AG10803 (cell line): ENCODE measurements at regions not wholly inside any gene's neighbourhood (a gene's known extent, or its start where the extent isn't known, plus 50 kb on each side); places are given as distances from the start of the nearest gene placed in this dataset.

ENCODE experiments used
- DNase-seq: peaks from one replicate; pipeline ENCODE4 v3.0.0; 2010; ENCODE audit warnings: low read depth
- H3K4me3 ChIP-seq: 2 replicates; pipeline ENCODE4 v1.5.1; 2011; ENCODE audit warnings: mild to moderate bottlenecking, low read length, control low read depth
- CTCF ChIP-seq: conservative IDR thresholded peaks from 2 replicates; pipeline ENCODE4 v1.5.1; 2011; ENCODE audit warnings: mild to moderate bottlenecking, low read length, control low read depth, inconsistent platforms

- no peak overlapping the region for H3K4me3 ChIP-seq
- DNase-seq = no peak
- TF ChIP-seq CTCF = no peak
Measured at GRCh38 chr7:42340436-42340835, 103.4 kb upstream of the GLI3 start.

GRCh38 chr7:42338916-42339540, 102.0 kb upstream of the GLI3 start:
- no peak overlapping the region for H3K4me3 ChIP-seq
- TF ChIP-seq CTCF = no peak
- peak; percentile 48 for DNase-seq

DNA sequence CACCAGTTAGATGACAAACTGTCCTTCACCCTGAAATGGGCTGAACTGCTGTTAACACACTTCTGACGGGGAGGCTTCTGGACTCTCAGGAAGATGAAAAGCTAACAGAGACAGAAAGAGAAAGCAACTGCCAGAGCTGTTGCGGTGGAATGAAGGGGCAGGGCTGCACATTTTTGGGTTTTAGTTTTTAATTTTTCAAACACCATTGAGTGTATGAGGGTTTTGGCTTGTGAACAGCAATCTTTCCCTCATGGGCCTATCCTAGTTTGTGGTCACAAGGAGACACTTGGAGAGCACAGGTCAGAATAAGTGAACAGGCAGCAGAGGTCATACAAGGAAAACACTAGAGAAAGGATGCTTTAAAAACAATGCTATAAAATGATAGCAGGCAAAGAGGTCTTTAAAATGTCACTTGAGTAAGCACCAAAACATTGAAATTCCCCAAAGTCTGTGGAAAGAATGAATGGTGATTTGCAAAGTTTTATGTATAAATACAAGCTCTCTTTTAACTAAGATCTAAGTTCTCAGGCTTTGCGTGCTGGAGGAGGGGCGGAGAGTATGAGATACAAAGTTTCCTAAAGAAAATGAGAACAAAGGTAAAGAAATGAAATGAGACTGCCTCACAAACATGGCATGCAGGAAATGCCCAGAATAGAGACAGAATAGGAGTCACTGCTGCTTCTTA, 101.4 kb upstream of the GLI3 start:
- no peak for TF ChIP-seq CTCF
- DNase-seq = peak; percentile 94
- peak overlapping the region; percentile 29 for H3K4me3 ChIP-seq

GRCh38 chr7:42337225-42337905, 100.4 kb upstream of the GLI3 start:
- TF ChIP-seq CTCF = no peak
- DNase-seq = no peak
- H3K4me3 ChIP-seq = no peak overlapping the region

- no peak overlapping the region for H3K4me3 ChIP-seq
- TF ChIP-seq CTCF = no peak
- no peak for DNase-seq
Measured at GRCh38 chr7:42332605-42333222, 95.7 kb upstream of the GLI3 start.

GRCh38 chr7:42319631-42320030, 82.6 kb upstream of the GLI3 start:
- H3K4me3 ChIP-seq = no peak overlapping the region
- TF ChIP-seq CTCF = no peak
- DNase-seq = peak; percentile 8

DNA sequence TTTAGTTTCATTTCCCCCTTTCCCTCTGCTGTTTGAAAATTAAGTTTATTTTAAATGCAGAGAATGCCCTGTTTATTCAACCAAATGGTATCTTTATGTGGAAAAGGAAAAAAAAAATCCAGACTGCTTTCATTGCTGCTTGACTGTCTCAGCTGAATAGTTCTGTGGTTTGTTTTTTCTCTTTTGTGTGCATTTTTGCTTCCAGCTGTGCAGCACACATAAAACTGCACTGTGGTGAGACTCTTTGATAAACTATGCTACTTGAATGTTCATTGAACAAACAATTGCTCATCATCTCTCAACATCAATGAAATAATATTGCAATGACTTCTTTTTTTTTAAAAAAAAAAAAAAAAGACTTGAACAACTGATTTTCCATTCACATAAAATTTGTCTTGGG, 78.6 kb upstream of the GLI3 start:
- peak; percentile 76 for DNase-seq
- peak overlapping the region; percentile 7 for H3K4me3 ChIP-seq
- no peak for TF ChIP-seq CTCF
